HL-60 (cell line): ENCODE measurements at regions not wholly inside any gene's neighbourhood (a gene's known extent, or its start where the extent isn't known, plus 50 kb on each side); places are given as distances from the start of the nearest gene placed in this dataset.

Experiments used
- CTCF ChIP-seq: IDR thresholded peaks from one replicate; pipeline ENCODE4 v1.5.1; 2011; ENCODE audit warnings: low read length, control low read depth, inconsistent platforms; ENCODE audit not compliant: insufficient read depth
- POLR2AphosphoS5 ChIP-seq: IDR thresholded peaks from 2 replicates; pipeline ENCODE4 v1.6.1; 2012; ENCODE audit warnings: low read depth
- SPI1 ChIP-seq: IDR thresholded peaks from 2 replicates; pipeline ENCODE4 v1.6.1; 2012; ENCODE audit warnings: low read depth, mild to moderate bottlenecking, borderline replicate concordance
- TF ChIP-seq, protein P1 (sequence below): IDR thresholded peaks from 2 replicates; pipeline ENCODE4 v1.6.1; 2012; ENCODE audit warnings: low read depth; ENCODE audit not compliant: insufficient replicate concordance

DNA sequence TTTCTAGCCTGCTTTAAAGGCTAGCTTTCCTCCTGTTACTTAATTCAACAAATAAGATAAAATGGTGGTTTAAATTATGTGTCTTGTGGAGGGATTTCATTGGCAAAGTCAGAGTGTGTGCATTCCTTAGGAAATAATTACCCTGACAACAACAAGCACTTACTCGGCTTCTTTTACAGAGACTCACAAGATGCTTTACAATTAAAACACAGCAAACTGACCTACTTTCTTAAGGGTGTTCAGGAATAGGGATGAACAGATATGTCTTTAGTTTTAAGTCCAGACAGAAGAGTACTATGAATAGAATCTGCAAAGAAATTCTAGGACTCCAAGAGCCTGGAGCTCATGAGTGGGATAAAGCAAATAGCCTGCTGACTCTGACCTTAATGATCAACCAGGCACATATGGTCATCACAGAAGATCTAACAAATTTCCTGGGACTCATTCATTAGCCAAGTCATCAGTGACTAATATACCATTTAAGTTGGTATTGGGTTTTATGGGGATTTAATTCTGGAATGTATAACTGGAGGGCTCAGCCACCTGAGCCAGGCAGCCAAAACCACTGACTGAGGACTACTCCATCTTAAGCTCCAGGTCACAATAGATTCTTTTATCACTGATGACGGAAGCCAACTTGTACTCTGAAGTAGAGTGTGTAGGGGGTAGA lies 161.8 kb upstream of the RIMS1 start:
- TF ChIP-seq CTCF (no peak), POLR2AphosphoS5 (no peak), SPI1 (no peak)
- TF ChIP-seq, protein P1, sequence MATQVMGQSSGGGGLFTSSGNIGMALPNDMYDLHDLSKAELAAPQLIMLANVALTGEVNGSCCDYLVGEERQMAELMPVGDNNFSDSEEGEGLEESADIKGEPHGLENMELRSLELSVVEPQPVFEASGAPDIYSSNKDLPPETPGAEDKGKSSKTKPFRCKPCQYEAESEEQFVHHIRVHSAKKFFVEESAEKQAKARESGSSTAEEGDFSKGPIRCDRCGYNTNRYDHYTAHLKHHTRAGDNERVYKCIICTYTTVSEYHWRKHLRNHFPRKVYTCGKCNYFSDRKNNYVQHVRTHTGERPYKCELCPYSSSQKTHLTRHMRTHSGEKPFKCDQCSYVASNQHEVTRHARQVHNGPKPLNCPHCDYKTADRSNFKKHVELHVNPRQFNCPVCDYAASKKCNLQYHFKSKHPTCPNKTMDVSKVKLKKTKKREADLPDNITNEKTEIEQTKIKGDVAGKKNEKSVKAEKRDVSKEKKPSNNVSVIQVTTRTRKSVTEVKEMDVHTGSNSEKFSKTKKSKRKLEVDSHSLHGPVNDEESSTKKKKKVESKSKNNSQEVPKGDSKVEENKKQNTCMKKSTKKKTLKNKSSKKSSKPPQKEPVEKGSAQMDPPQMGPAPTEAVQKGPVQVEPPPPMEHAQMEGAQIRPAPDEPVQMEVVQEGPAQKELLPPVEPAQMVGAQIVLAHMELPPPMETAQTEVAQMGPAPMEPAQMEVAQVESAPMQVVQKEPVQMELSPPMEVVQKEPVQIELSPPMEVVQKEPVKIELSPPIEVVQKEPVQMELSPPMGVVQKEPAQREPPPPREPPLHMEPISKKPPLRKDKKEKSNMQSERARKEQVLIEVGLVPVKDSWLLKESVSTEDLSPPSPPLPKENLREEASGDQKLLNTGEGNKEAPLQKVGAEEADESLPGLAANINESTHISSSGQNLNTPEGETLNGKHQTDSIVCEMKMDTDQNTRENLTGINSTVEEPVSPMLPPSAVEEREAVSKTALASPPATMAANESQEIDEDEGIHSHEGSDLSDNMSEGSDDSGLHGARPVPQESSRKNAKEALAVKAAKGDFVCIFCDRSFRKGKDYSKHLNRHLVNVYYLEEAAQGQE = no peak
